Mucosa of gallbladder (tissue), 1 donor: ENCODE measurements at regions not wholly inside any gene's neighbourhood (a gene's known extent, or its start where the extent isn't known, plus 50 kb on each side); places are given as distances from the start of the nearest gene placed in this dataset.
"Not testable (repeated sequence)": the region's sequence is repeated elsewhere in the genome, so short reads cannot be mapped to it uniquely, and the experiment has no call there.

Experiments
- DNase-seq: peaks from one replicate; pipeline ENCODE4 v3.0.0-alpha.2; 2020; ENCODE audit warnings: low spot score
- donor health status: DM: no; HTN: no; CAD: no.

DNA sequence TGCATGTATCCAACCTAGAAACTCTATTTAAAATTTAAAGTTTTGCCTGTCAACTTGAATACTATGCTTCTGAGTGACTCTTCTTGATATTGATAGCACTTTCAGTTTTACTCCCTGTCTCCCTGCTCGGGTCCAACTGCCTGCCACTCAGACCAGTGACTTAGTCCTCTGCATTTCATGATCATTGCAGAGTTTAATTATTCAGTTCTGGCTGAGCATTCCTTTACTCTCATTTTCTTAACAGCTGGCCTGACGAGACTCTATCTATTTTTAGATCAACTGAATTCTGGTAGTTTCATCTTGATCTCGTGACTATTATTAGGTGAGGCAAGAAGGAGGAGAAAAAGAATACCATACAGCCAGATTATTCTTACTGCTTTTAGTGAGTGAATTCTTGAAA, 617.4 kb downstream of the SI start:
- no peak for DNase-seq

- DNase-seq: no peak
Measured at GRCh38 chr3:164459521-164460151, 618.7 kb downstream of the SI start.

DNA sequence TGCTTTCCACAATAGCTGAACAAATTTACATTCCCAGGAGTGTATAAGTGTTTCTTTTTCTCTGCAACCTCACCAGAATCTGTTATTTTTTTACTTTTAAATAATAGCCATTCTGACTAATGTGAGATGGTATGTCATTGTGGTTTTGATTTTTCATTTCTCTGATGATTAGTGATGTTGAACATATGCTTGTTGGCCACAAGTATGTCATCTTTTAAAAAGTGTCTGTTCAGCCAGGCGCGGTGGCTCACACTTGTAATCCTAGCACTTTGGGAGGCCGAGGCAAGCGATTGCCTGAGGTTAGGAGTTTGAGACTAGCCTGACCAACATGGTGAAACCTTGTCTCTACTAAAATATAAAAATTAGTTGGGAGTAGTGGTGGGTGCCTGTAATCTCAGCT, 619.3 kb downstream of the SI start:
- no peak for DNase-seq

- DNase-seq: no peak
Measured at GRCh38 chr3:164453714-164454113, 624.6 kb downstream of the SI start.

DNA sequence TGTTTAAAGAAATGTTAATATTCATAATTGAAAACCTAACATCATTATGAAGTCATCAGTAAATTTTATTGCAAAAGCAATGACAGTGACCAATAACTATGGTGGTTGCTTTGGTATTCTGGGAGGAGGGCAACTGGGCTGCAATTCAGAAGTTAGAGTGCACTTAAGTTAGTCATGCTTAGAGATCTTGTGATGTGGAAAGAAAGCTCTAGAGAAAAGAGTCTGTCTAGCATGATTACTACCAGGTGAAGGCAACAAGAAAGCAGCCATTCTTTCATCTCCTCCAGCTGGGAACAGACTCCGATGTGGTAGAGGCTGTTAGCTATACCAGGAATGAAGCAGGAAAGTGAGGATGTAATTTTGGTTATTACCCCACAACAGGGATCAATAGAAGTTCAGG, 625.6 kb downstream of the SI start:
- DNase-seq: no peak

GRCh38 chr3:164451072-164451910, 627.0 kb downstream of the SI start:
- DNase-seq: peak; percentile 12

DNA sequence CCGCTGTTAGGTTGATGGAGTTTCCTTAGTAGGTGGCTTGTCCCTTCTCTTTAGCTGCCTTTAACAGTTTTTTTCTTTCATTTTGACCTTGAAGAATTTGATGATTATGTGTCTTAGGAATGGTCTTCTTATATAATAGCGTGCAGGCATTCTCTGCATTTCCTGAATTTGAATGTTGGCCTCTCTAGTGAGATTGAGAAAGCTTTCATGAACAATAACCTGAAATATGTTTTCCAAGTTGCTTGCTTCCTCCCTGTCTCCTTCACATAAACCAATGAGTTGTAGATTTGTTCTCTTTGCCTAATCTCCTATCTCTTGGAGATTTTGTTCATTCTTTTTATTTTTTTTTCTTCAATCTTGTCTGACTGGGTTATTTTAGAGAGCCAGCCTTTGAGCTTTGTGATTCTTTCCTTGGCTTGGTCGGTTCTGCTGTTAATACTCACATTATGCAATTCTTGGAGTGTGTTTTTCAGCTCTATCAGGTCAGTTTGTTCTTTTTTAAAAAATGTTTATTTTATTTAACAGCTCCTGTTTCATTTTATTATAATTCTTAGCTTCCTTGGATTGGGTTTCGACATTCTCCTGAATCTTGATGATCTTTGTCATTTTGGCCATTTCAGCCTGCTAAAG, 627.9 kb downstream of the SI start:
- no peak for DNase-seq

GRCh38 chr3:164419220-164419619, 659.1 kb downstream of the SI start:
- DNase-seq: no peak

DNA sequence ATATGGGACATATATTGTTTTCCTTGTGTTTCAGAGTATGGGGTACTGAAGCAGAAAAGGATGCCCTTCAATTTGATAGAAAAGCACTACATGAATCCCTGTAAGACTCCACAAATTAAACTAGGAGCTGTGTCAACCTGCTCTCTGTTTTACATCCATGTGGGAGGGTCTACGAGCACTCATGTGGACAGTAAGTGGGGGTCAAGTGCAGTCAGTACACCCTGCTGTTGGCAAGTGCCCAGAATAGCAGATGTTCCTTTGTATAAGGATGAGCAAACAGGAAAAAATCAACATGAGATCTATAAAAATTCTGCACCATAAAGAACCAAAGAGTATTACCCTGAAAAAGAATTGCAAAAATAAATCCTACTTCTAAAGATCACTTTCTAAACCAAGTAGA, 659.9 kb downstream of the SI start:
- no peak for DNase-seq

DNA sequence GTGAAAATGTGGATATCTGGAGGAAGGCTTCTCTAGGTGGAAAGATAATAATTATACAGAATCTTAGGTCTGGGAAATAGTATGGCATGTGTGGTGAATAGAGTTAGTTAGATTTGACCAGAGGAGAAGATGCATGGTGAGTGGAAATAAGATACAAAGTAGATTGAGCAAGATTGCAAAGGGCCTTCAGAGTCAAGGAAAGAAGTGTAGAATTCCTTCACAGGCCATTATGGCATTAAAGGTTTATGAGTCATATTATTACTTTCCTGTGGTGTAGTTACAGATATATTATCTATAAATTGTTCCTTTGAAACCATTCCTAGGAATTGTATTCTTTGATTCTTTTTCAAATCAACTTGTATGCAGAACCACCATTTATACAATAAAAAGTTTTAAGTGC, 660.3 kb downstream of the SI start:
- no peak for DNase-seq

DNA sequence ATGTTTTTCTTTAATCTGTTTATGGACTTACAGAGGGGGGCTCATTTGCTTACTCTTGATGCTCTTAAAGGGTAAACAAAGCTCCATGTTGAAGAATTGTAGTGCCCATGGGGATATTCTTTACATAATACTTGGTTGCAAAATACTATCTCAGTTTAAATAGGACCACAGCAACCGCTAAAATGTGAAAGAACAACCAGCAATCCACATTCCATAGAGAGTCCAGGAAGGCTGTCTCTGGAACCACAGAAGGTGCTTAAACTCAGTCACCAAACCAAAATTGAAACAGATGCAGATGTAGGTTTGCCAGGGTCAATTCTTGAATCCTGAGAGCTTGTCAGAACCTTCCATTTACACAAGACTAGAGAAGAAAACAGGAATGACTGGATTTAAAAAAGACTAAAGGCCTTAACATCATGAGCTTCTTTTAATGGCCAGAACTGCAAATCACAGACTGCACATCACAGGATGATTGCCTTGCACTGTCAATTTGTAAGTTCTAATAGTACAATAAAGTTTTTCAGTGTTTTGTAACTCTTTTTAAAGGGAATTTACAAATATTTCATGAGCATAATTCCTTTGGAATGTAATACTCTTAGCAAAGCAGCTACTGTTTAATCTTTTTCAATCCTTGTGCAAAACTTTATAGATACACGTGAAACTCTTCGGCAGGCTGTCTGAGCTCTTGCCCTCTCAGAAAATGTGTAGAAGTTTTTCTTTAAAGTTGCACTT, 661.6 kb downstream of the SI start:
- DNase-seq: no peak

- DNase-seq: no peak
Measured at GRCh38 chr3:164408326-164408725, 670.0 kb downstream of the SI start.

DNA sequence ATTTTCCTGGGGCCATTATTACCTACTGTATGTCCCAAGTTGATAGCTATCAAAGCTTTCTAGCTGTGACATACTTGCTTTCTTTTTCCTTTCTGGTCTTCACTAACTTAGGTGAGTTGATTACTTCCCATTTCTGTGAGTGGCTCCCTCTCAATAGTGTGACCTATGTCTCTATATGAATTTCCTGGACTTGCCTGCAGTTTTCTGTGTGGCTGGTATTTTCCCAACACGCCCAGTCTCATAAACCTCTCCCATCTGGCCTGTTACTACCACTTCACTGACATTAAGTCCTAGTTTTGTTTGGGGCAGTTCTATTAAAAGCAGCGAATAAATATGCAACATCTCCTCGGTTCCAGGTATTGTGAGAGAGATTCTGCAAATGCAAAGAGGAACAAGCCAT, 671.2 kb downstream of the SI start:
- DNase-seq: no peak

DNA sequence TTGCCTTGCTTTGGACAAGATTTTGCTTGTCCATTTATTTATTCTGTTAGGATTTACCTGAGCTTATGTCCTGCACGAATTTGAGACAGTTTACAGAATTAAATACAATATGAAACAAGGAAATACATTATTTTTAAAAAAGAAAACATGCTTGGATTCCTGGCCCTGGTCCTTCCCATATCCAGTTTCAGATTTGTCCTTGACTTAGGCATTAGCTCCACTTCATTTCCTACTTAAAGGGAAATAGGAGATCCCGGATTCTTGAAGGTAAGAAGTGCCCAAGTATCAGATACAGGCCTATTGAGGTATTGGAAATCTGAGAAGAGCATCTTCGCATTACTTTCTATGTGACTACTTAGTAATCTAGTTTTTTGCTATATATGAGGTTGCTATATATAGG, 672.0 kb downstream of the SI start:
- no peak for DNase-seq

- no peak for DNase-seq
Measured at GRCh38 chr3:164401923-164402322, 676.4 kb downstream of the SI start.

GRCh38 chr3:164401440-164401839, 676.9 kb downstream of the SI start:
- not testable (repeated sequence) for DNase-seq

DNA sequence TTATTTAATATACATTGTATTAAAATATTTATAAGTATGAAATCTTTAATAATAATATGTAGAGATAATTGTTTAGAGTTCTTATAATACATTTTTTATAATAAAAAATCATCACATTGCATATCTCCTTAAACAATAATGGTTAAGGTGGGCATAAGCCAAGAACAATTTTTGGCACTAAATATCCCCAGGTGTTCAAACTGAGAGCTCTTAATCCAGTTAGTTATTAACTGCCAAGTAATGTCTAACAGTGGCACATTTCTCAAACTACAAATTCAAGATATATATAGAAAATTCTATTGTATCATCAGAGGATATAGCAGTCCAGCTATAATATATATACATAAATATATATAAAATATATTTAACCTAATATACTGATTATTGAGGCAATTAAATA, 680.8 kb downstream of the SI start:
- DNase-seq: no peak

GRCh38 chr3:164393171-164393570, 685.1 kb downstream of the SI start:
- DNase-seq: no peak

DNA sequence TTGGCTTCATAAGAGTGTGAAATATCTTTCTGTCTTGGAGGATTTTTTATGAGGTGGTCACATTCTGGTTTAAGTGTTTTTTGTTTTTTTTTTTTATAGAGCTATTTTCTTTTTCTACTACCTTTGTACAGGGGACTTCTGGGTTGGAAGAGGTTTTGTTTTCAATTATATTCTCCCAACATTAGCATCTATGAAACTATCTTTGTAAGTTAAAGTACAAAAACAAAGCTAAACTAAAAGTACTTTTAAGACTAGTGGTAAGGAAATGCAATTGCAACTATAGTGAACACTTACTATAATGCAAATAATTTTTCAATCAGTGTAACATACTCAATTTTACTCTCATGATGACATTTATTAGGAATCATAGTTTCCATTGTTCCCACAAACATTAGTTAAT, 688.2 kb downstream of the SI start:
- no peak for DNase-seq

- DNase-seq: no peak
Measured at GRCh38 chr3:164387236-164387635, 691.1 kb downstream of the SI start.

DNA sequence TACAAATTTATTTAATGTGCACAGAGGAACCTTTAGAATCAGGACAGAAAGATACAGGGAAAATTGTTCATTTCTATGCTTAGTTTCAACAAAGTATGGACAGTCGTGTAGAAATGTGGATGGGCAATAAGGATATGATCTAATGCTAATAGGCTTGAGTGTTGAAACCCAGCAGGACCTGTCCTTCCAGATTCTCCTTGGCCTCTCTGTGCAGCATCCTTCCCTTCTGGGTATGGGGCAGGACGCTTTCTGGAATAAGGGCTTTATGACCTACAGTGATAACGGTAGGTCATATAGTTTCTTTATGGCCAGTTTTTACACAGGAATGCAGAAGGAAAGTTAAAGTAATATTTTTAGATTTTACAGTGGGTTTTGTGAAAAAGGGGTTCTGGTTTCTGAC, 698.1 kb downstream of the SI start:
- no peak for DNase-seq

DNA sequence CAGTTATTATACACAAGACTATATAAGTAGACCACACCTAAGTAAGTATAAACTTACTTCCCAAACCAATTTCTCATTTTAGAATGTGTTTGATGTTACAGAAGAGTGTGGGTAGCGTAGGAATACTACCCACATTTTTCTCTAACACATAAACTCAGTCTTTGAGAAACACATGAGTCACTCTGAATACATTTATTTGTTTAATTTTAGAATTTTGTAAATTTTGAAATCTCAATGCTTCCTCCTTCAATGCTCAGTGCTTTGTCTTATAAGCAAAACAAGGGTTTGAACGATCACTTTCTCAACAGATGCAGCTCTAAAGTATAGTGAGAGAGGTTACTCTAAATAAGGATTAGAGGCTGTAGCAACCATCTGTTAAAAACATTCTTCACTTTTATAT, 700.8 kb downstream of the SI start:
- DNase-seq: no peak

GRCh38 chr3:164375995-164376394, 702.3 kb downstream of the SI start:
- DNase-seq: no peak
